Ishikawa (cell line): ENCODE measurements at regions not wholly inside any gene's neighbourhood (a gene's known extent, or its start where the extent isn't known, plus 50 kb on each side); places are given as distances from the start of the nearest gene placed in this dataset.

Experiments used
- CEBPB ChIP-seq: IDR thresholded peaks from 2 replicates; pipeline ENCODE4 v1.6.1; 2012
- CREB1 ChIP-seq: IDR thresholded peaks from 2 replicates; pipeline ENCODE4 v1.6.1; 2012; ENCODE audit warnings: low read depth
- EGR1 ChIP-seq: IDR thresholded peaks from 2 replicates; pipeline ENCODE4 v1.6.1; 2012
- EP300 ChIP-seq: IDR thresholded peaks from 2 replicates; pipeline ENCODE4 v1.6.1; 2012; ENCODE audit warnings: borderline replicate concordance
- FOXM1 ChIP-seq: IDR thresholded peaks from 2 replicates; pipeline ENCODE4 v1.6.1; 2012; ENCODE audit warnings: low read depth, borderline replicate concordance
- MAX ChIP-seq: IDR thresholded peaks from 2 replicates; pipeline ENCODE4 v1.6.1; 2012
- NFIC ChIP-seq: IDR thresholded peaks from 2 replicates; pipeline ENCODE4 v1.6.1; 2012
- RAD21 ChIP-seq: IDR thresholded peaks from 2 replicates; pipeline ENCODE4 v1.6.1; 2012; ENCODE audit warnings: low read depth
- TAF1 ChIP-seq: IDR thresholded peaks from 2 replicates; pipeline ENCODE4 v1.6.1; 2012; ENCODE audit warnings: low read depth, mild to moderate bottlenecking
- TCF12 ChIP-seq: IDR thresholded peaks from 2 replicates; pipeline ENCODE4 v1.6.1; 2012; ENCODE audit warnings: low read depth
- TEAD4 ChIP-seq: IDR thresholded peaks from 2 replicates; pipeline ENCODE4 v1.6.1; 2012
- USF1 ChIP-seq: IDR thresholded peaks from 2 replicates; pipeline ENCODE4 v1.6.1; 2012
- YY1 ChIP-seq: IDR thresholded peaks from 2 replicates; pipeline ENCODE4 v1.6.1; 2012; ENCODE audit warnings: low read depth
- ZBTB7A ChIP-seq: IDR thresholded peaks from 2 replicates; pipeline ENCODE4 v1.6.1; 2012; ENCODE audit warnings: low read depth
- TF ChIP-seq, protein P1 (sequence below): IDR thresholded peaks from 2 replicates; pipeline ENCODE4 v1.6.1; 2012; ENCODE audit warnings: low read depth, mild to moderate bottlenecking

DNA sequence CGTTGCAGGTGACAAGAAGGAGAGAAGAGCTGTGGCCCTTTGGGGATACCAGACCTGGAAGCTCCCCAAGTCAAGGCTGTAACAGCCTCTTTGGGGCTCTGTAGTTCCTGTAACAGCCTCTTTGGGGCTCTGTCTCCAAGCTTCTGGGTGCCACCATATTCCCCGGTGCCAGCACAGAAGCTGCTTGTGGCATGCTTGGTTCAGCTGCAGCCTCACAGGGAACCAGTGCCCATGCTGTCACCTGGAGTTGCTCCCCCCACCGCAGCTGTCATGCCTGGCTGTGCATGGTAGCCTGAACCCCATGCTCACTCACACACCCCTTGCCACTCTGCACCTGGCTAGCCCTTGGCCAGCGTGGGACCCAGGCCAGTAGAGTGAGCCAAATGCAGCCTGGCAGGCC, 109.1 kb downstream of the ELAPOR2 start:
- TF ChIP-seq CEBPB: no peak
- no peak for TF ChIP-seq YY1
- TF ChIP-seq EP300: no peak
- TF ChIP-seq EGR1: no peak
- TF ChIP-seq USF1: no peak
- no peak for TF ChIP-seq MAX
- TF ChIP-seq ZBTB7A: no peak

DNA sequence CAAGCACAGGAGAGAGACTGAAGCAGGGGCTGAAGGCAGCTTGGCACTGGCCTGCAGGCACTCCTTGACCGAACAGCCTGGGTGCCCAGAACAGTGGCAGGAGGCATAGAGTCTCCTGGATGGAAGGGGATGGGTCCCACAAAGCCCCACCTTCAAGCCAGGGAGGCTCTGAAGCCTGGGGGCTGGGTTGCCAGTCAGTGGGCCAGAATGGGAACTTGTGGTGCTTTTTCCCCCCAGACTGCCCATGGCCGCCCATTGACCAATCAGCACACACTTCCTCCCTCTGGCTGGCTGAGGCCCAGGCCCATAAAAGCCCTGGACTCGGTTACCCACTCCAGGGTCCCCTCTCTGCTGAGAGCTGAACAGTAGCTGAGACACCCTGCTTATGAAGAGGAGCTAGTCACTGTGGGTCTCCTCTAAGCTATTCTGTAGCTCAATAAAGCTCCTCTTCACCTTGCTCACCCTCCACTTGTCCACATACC, 109.6 kb downstream of the ELAPOR2 start:
- TF ChIP-seq, protein P1, sequence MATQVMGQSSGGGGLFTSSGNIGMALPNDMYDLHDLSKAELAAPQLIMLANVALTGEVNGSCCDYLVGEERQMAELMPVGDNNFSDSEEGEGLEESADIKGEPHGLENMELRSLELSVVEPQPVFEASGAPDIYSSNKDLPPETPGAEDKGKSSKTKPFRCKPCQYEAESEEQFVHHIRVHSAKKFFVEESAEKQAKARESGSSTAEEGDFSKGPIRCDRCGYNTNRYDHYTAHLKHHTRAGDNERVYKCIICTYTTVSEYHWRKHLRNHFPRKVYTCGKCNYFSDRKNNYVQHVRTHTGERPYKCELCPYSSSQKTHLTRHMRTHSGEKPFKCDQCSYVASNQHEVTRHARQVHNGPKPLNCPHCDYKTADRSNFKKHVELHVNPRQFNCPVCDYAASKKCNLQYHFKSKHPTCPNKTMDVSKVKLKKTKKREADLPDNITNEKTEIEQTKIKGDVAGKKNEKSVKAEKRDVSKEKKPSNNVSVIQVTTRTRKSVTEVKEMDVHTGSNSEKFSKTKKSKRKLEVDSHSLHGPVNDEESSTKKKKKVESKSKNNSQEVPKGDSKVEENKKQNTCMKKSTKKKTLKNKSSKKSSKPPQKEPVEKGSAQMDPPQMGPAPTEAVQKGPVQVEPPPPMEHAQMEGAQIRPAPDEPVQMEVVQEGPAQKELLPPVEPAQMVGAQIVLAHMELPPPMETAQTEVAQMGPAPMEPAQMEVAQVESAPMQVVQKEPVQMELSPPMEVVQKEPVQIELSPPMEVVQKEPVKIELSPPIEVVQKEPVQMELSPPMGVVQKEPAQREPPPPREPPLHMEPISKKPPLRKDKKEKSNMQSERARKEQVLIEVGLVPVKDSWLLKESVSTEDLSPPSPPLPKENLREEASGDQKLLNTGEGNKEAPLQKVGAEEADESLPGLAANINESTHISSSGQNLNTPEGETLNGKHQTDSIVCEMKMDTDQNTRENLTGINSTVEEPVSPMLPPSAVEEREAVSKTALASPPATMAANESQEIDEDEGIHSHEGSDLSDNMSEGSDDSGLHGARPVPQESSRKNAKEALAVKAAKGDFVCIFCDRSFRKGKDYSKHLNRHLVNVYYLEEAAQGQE: no peak
- no peak for TF ChIP-seq EP300
- no peak for TF ChIP-seq EGR1
- no peak for TF ChIP-seq TEAD4
- no peak for TF ChIP-seq ZBTB7A
- no peak for TF ChIP-seq YY1
- TF ChIP-seq USF1: no peak
- TF ChIP-seq TCF12: no peak
- no peak for TF ChIP-seq TAF1
- TF ChIP-seq CREB1: no peak
- TF ChIP-seq CEBPB: no peak

GRCh38 chr7:86949052-86949778, 110.2 kb downstream of the ELAPOR2 start:
- no peak for TF ChIP-seq FOXM1
- TF ChIP-seq USF1: no peak
- no peak for TF ChIP-seq YY1
- no peak for TF ChIP-seq ZBTB7A
- TF ChIP-seq EP300: no peak
- no peak for TF ChIP-seq TAF1
- TF ChIP-seq CEBPB: no peak
- TF ChIP-seq, protein P1: no peak
- TF ChIP-seq EGR1: no peak
- TF ChIP-seq MAX: no peak
- TF ChIP-seq TEAD4: no peak
- no peak for TF ChIP-seq RAD21
- no peak for TF ChIP-seq NFIC
- TF ChIP-seq CREB1: no peak
- TF ChIP-seq TCF12: no peak

DNA sequence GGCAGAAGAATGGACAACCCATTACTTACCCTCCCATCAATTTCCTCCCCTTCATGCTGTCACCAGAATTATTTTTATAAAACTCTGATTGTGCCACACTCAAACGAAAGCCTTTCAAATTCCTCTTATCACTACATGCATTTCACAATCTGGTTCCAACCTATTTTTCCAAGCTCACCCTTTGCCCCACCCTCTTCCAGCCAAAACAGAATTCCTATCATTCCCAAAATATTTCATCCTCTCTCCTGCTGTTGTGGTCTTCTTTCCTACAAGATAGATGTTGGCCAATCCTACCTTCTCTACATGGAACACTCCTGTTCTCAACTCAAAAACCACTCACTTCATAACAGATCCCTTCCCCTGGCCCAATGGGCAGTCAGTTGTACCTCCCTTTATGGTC, 111.5 kb downstream of the ELAPOR2 start:
- TF ChIP-seq EGR1 (no peak), TEAD4 (no peak), FOXM1 (no peak), ZBTB7A (no peak), YY1 (no peak), MAX (no peak), CREB1 (no peak), NFIC (no peak), RAD21 (no peak), TAF1 (no peak), USF1 (no peak), EP300 (no peak), CEBPB (no peak), TCF12 (no peak)
- TF ChIP-seq, protein P1: no peak
